Adrenal gland (tissue), 9 donors: ENCODE measurements at regions not wholly inside any gene's neighbourhood (a gene's known extent, or its start where the extent isn't known, plus 50 kb on each side); places are given as distances from the start of the nearest gene placed in this dataset.
"Not testable (repeated sequence)": the region's sequence is repeated elsewhere in the genome, so short reads cannot be mapped to it uniquely, and the experiment has no call there.

Source experiments
- DNase-seq, 7 donors: peaks; one replicate each; pipeline ENCODE4 v3.0.0-alpha.2; 2019 to 2020
- H3K27ac ChIP-seq, 5 donors: fragments of 200-600 bp; sonication (generic) in 4 of 5; 1 replicate in 3 of 5; 2 replicates in 2 of 5; pipeline versions ENCODE4 v1.5.1 to v1.8.0; 2016 to 2020; ENCODE audit warnings: mild to moderate bottlenecking in 1 of 5
- H3K27me3 ChIP-seq: fragments of 200-600 bp; 2 replicates; pipeline ENCODE4 v1.8.0; 2021
- H3K36me3 ChIP-seq, 2 donors: fragments of 200-600 bp; replicated peaks in 1 of 2; 1 replicate in 1 of 2; 2 replicates in 1 of 2; pipeline versions ENCODE4 v1.5.1 to v1.8.0; 2018 to 2022
- H3K4me1 ChIP-seq, 2 donors: fragments of 200-600 bp; replicated peaks in 1 of 2; 1 replicate in 1 of 2; 2 replicates in 1 of 2; pipeline versions ENCODE4 v1.5.1 to v1.8.0; 2018 to 2021
- H3K4me3 ChIP-seq, 4 donors: fragments of 200-600 bp; sonication (generic) in 3 of 4; one replicate each; pipeline ENCODE4 v1.5.1; 2016 to 2018
- H3K9me3 ChIP-seq, 3 donors: fragments of 200-600 bp; sonication (generic) in 1 of 3; replicated peaks in 1 of 3; 1 replicate in 2 of 3; 2 replicates in 1 of 3; pipeline versions ENCODE4 v1.5.1 to v1.8.0; 2016 to 2021
- POLR2A ChIP-seq, 2 donors: fragments of 450-650 bp; IDR thresholded peaks; one replicate each; pipeline ENCODE4 v1.6.1; 2017; ENCODE audit warnings: antibody characterized with exemption in 2 of 2, mild to moderate bottlenecking in 2 of 2, moderate library complexity in 1 of 2
- WGBS, 4 donors: extraction: QIAGEN DNeasy Blood & Tissue Kit in 2 of 4; methylation state at CpG; one replicate each; pipeline versions ENCODE4 v1.1.5 to v1.1.7; 2013 to 2017; 5-methylcytosine and 5-hydroxymethylcytosine counted together
- intact Hi-C, 2 donors: fragments of 100-400 bp; cut with DNase I; formaldehyde crosslinking; loops; one replicate each; pipeline versions ENCODE4 v1.14.1 to v1.15.0; 2022 to 2023
- TF ChIP-seq, protein P1 (sequence below), 6 experiments: fragments of 450-650 bp in 4 of 6; fragments of 200-600 bp in 2 of 6; sonication (generic) in 1 of 6; IDR thresholded peaks; 1 replicate in 5 of 6; 2 replicates in 1 of 6; pipeline versions ENCODE4 v1.5.1 to v1.8.0; 2016 to 2021; ENCODE audit warnings: antibody characterized with exemption in 6 of 6, mild to moderate bottlenecking in 2 of 6, moderate library complexity in 1 of 6
- donor health status: healthy with polysubstance abuse.
- donor health status: Bipolar disorder and iron deficiency.
- donor health status: DM: yes; HTN: yes; CAD: no.
- donor health status: DM: no; HTN: no; CAD: no.
- donor health status: DM: no; HTN: no; CAD: no.

DNA sequence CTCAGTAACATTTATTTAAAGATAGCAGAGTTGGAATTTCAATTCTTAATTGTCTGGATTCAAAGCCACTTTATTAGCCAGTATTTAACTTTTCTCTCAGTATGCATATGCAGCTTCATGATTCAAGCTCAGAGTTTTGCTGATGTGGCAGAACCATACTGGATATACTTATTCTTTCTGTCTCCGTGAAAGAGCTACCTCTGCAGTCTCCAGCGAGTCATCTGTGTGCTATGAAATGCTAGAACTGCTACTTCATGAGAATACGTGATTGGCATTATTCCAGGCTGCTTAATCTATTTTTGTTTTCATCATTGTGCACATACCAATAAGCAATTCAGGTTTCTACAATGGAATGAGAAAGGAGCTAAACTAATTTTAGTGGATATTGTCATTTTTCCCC, 743.7 kb downstream of the C4orf33 start:
- intact Hi-C loops: no loop called here
- Histone ChIP-seq H3K36me3 (no peaks in the 10 kb centered on the region), H3K9me3 (no peaks in the 10 kb centered on the region), H3K27me3 (no peaks in the 10 kb centered on the region), H3K27ac (no peak overlapping the region), H3K4me1 (no peaks in the 10 kb centered on the region), H3K4me3 (no peak overlapping the region)
- WGBS, 4 donors: 50 to 56% (median 55%) methylated on average over 3 of the region's 3 CpGs
- TF ChIP-seq, protein P1, sequence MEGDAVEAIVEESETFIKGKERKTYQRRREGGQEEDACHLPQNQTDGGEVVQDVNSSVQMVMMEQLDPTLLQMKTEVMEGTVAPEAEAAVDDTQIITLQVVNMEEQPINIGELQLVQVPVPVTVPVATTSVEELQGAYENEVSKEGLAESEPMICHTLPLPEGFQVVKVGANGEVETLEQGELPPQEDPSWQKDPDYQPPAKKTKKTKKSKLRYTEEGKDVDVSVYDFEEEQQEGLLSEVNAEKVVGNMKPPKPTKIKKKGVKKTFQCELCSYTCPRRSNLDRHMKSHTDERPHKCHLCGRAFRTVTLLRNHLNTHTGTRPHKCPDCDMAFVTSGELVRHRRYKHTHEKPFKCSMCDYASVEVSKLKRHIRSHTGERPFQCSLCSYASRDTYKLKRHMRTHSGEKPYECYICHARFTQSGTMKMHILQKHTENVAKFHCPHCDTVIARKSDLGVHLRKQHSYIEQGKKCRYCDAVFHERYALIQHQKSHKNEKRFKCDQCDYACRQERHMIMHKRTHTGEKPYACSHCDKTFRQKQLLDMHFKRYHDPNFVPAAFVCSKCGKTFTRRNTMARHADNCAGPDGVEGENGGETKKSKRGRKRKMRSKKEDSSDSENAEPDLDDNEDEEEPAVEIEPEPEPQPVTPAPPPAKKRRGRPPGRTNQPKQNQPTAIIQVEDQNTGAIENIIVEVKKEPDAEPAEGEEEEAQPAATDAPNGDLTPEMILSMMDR (IDR thresholded peaks at IDR 0.05): no peak
- no peak for TF ChIP-seq POLR2A (IDR thresholded peaks at IDR 0.05)
- DNase-seq: no peak

GRCh38 chr4:129842096-129842495, 746.1 kb downstream of the C4orf33 start:
- no peak for DNase-seq
- intact Hi-C loops: no loop called here
- Histone ChIP-seq H3K27me3 (no peaks in the 10 kb centered on the region), H3K4me1 (no peaks in the 10 kb centered on the region), H3K36me3 (no peaks in the 10 kb centered on the region), H3K9me3 (no peaks in the 10 kb centered on the region), H3K27ac (no peak overlapping the region), H3K4me3 (no peak overlapping the region)
- 65 to 78% (median 66%) methylated on average over 4 of the region's 4 CpGs for WGBS, 4 donors
- TF ChIP-seq, protein P1 (IDR thresholded peaks at IDR 0.05): no peak
- no peak for TF ChIP-seq POLR2A (IDR thresholded peaks at IDR 0.05)

GRCh38 chr4:129852434-129852833, 756.5 kb downstream of the C4orf33 start:
- no peaks in the 10 kb centered on the region for H3K4me1 ChIP-seq
- H3K27me3 ChIP-seq: no peaks in the 10 kb centered on the region
- no peaks in the 10 kb centered on the region for H3K36me3 ChIP-seq
- H3K4me3 ChIP-seq: no peak overlapping the region
- 47 to 62% (median 56%) methylated on average over 4 of the region's 4 CpGs for WGBS, 4 donors
- TF ChIP-seq POLR2A (IDR thresholded peaks at IDR 0.05): no peak
- TF ChIP-seq, protein P1 (IDR thresholded peaks at IDR 0.05): no peak
- intact Hi-C loops: no loop called here
- no peak overlapping the region for H3K27ac ChIP-seq
- DNase-seq: no peak
- no peaks in the 10 kb centered on the region for H3K9me3 ChIP-seq

DNA sequence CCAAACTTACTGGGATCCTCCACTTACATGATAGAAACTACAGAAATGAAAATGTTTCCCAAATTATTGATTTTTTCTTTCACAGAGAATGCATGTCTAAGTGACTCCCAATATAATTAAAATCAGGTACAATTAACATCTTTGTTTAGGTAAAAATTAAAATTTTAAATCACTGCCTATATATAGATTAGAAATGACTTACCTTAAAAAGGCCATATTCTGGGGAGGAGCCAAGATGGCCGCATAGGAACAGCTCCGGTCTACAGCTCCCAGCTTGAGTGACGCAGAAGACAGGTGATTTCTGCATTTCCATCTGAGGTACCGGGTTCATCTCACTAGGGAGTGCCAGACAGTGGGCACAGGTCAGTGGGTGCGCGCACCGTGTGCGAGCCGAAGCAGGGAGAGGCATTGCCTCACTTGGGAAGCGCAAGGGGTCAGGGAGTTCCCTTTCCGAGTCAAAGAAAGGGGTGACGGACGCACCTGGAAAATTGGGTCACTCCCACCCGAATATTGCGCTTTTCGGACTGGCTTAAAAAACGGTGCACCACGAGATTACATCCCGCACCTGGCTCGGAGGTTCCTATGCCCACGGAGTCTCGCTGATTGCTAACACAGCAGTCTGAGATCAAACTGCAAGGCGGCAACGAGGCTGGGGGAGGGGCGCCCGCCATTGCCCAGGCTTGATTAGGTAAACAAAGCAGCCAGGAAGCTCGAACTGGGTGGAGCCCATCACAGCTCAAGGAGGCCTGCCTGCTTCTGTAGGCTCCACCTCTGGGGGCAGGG, 757.9 kb downstream of the C4orf33 start:
- H3K27me3 ChIP-seq, DNase-seq, intact Hi-C loops, H3K4me3 ChIP-seq, H3K9me3 ChIP-seq, H3K36me3 ChIP-seq, H3K4me1 ChIP-seq, H3K27ac ChIP-seq: not testable (repeated sequence)
- WGBS, 4 donors: 83 to 93% (median 87%) methylated on average over 24 to 26 of the region's 27 CpGs

- Histone ChIP-seq H3K9me3 (no peaks in the 10 kb centered on the region), H3K4me1 (no peaks in the 10 kb centered on the region), H3K36me3 (no peaks in the 10 kb centered on the region), H3K4me3 (no peak overlapping the region), H3K27me3 (no peaks in the 10 kb centered on the region), H3K27ac (no peak overlapping the region)
- no peak for DNase-seq
- TF ChIP-seq POLR2A (IDR thresholded peaks at IDR 0.05): no peak
- TF ChIP-seq, protein P1 (IDR thresholded peaks at IDR 0.05): no peak
- WGBS, 4 donors: 75 to 91% (median 81%) methylated on average over 1 of the region's 1 CpG
- intact Hi-C loops: no loop called here
Observed at GRCh38 chr4:129862461-129862860, 766.5 kb downstream of the C4orf33 start.
